ENCODE measurements at regions not wholly inside any gene's neighbourhood (a gene's known extent, or its start where the extent isn't known, plus 50 kb on each side); places are given as distances from the start of the nearest gene placed in this dataset.

DNA sequence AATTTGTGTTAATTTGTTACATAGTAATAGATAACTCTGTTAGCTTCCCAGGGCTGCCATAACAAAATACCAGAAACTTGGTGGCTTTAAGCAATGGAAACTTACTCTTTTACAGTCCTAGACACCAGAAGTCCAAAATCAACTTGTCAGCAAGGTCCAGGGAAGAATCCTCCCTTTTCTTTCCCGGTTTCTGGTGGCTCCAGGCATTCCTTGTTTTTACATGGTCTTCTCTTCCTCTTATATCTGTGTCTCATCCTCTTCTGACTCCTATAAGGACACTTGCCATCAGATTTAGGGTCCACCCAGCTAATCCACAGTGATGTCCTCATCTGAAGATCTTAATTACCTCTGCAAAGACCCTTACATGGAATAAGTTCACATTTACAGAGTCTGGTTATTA lies 95.6 kb downstream of the DDX1 start:
- TF ChIP-seq, protein P1, sequence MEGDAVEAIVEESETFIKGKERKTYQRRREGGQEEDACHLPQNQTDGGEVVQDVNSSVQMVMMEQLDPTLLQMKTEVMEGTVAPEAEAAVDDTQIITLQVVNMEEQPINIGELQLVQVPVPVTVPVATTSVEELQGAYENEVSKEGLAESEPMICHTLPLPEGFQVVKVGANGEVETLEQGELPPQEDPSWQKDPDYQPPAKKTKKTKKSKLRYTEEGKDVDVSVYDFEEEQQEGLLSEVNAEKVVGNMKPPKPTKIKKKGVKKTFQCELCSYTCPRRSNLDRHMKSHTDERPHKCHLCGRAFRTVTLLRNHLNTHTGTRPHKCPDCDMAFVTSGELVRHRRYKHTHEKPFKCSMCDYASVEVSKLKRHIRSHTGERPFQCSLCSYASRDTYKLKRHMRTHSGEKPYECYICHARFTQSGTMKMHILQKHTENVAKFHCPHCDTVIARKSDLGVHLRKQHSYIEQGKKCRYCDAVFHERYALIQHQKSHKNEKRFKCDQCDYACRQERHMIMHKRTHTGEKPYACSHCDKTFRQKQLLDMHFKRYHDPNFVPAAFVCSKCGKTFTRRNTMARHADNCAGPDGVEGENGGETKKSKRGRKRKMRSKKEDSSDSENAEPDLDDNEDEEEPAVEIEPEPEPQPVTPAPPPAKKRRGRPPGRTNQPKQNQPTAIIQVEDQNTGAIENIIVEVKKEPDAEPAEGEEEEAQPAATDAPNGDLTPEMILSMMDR (IDR thresholded peaks at IDR 0.05): no peak
- TF ChIP-seq NR2C2 (CRISPR knock-in tag; IDR thresholded peaks at IDR 0.05) (no peak), NFYB (CRISPR knock-in tag; conservative IDR thresholded peaks at IDR 0.05; ENCODE audit: low read depth) (no peak), NFE2L1 (CRISPR knock-in tag; IDR thresholded peaks at IDR 0.05) (no peak)
- TF ChIP-seq, protein P2, sequence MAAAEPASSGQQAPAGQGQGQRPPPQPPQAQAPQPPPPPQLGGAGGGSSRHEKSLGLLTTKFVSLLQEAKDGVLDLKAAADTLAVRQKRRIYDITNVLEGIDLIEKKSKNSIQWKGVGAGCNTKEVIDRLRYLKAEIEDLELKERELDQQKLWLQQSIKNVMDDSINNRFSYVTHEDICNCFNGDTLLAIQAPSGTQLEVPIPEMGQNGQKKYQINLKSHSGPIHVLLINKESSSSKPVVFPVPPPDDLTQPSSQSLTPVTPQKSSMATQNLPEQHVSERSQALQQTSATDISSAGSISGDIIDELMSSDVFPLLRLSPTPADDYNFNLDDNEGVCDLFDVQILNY (CRISPR knock-in tag; IDR thresholded peaks at IDR 0.05): no peak
